ENCODE measurements at regions not wholly inside any gene's neighbourhood (a gene's known extent, or its start where the extent isn't known, plus 50 kb on each side); places are given as distances from the start of the nearest gene placed in this dataset.

- TF ChIP-seq CTCF (IDR thresholded peaks at IDR 0.05) (no peak), POLR2A (IDR thresholded peaks at IDR 0.05; ENCODE audit: low read depth) (no peak)
These were observed 77.0 kb upstream of the RBMS3 start for GRCh38 chr3:29203851-29204250.

All from esophagus muscularis mucosa (tissue), 3 donors.